PC-9 (cell line): ENCODE measurements at regions not wholly inside any gene's neighbourhood (a gene's known extent, or its start where the extent isn't known, plus 50 kb on each side); places are given as distances from the start of the nearest gene placed in this dataset.

Source experiments
- CTCF ChIP-seq: fragments of 200-600 bp; sonication (generic); conservative IDR thresholded peaks from 2 replicates; pipeline ENCODE4 v1.6.1; 2017; ENCODE audit warnings: mixed run types, antibody characterized with exemption, mild to moderate bottlenecking, moderate library complexity
- EZH2 ChIP-seq: fragments of 200-600 bp; sonication (generic); IDR thresholded peaks from 2 replicates; pipeline ENCODE4 v1.8.0; 2017; ENCODE audit warnings: antibody characterized with exemption, low read depth

GRCh38 chr11:25309818-25310217, 813.0 kb downstream of the LUZP2 start:
- TF ChIP-seq CTCF (no peak), EZH2 (no peak)
